ENCODE measurements at regions not wholly inside any gene's neighbourhood (a gene's known extent, or its start where the extent isn't known, plus 50 kb on each side); places are given as distances from the start of the nearest gene placed in this dataset.

- no peak for DNase-seq
These were observed 85.5 kb upstream of the GPM6B start for GRCh38 chrX:13902406-13902805.

GRCh38 chrX:13901354-13901753, 84.5 kb upstream of the GPM6B start:
- no peak for DNase-seq

- DNase-seq, result no peak
These were observed 83.5 kb upstream of the GPM6B start for GRCh38 chrX:13900351-13900750.

GRCh38 chrX:13899607-13900006, 82.7 kb upstream of the GPM6B start:
- no peak for DNase-seq

- DNase-seq, result no peak
These were observed 81.7 kb upstream of the GPM6B start for GRCh38 chrX:13898603-13899002.

- DNase-seq, result peak; percentile 29
These were observed 81.2 kb upstream of the GPM6B start for GRCh38 chrX:13898083-13898482.

- no peak for DNase-seq
These were observed 80.7 kb upstream of the GPM6B start for GRCh38 chrX:13897566-13897965.

GRCh38 chrX:13894888-13895565, 78.1 kb upstream of the GPM6B start:
- no peak for DNase-seq

- DNase-seq, result no peak
These were observed 76.9 kb upstream of the GPM6B start for GRCh38 chrX:13893826-13894225.

GRCh38 chrX:13892856-13893255, 76.0 kb upstream of the GPM6B start:
- no peak for DNase-seq

GRCh38 chrX:13891377-13892140, 74.7 kb upstream of the GPM6B start:
- no peak for DNase-seq

GRCh38 chrX:13890806-13891205, 73.9 kb upstream of the GPM6B start:
- no peak for DNase-seq

GRCh38 chrX:13888284-13888683, 71.4 kb upstream of the GPM6B start:
- DNase-seq, result no peak

GRCh38 chrX:13885591-13885990, 68.7 kb upstream of the GPM6B start:
- DNase-seq, result no peak

GRCh38 chrX:13876652-13877051, 59.8 kb upstream of the GPM6B start:
- DNase-seq, result no peak

GRCh38 chrX:13875572-13875971, 58.7 kb upstream of the GPM6B start:
- DNase-seq, result no peak

GRCh38 chrX:13868591-13868990, 51.7 kb upstream of the GPM6B start:
- no peak for DNase-seq
